HepG2 (cell line): ENCODE measurements at regions not wholly inside any gene's neighbourhood (a gene's known extent, or its start where the extent isn't known, plus 50 kb on each side); places are given as distances from the start of the nearest gene placed in this dataset.

Experiments used
- AKAP8 ChIP-seq: sonication (generic); formaldehyde crosslinking; IDR thresholded peaks from 2 replicates; pipeline ENCODE4 v1.5.1; 2020; ENCODE audit warnings: mild to moderate bottlenecking, missing genetic modification reagents
- AKNA ChIP-seq: sonication (generic); formaldehyde crosslinking; IDR thresholded peaks from 2 replicates; pipeline ENCODE4 v1.4.0; 2020; ENCODE audit warnings: missing genetic modification reagents, borderline replicate concordance
- EP300 ChIP-seq, 3 experiments: sonication (generic) in 1 of 3; formaldehyde crosslinking in 1 of 3; IDR thresholded peaks; 2 replicates each; pipeline versions ENCODE4 v1.5.1 to v1.6.1; 2011 to 2020; ENCODE audit warnings: low read depth in 2 of 3, low read length in 2 of 3, borderline replicate concordance in 1 of 3, improper control_type of control experiment in 1 of 3, mild to moderate bottlenecking in 1 of 3, missing genetic modification reagents in 1 of 3, moderate library complexity in 1 of 3
- HNRNPH1 ChIP-seq: fragments of 200-400 bp; formaldehyde crosslinking; optimal IDR thresholded peaks from 2 replicates; pipeline ENCODE3; 2017; ENCODE audit warnings: mild to moderate bottlenecking, low read depth, low read length
- KAT8 ChIP-seq: IDR thresholded peaks from 2 replicates; pipeline ENCODE4 v1.6.1; 2016; ENCODE audit warnings: missing genetic modification reagents, missing compliant biosample characterization
- SMAD1 ChIP-seq: sonication (generic); formaldehyde crosslinking; IDR thresholded peaks from 2 replicates; pipeline ENCODE4 v1.4.0; 2020; ENCODE audit warnings: missing genetic modification reagents, low read depth, mild to moderate bottlenecking, borderline replicate concordance
- UBTF ChIP-seq: sonication (generic); formaldehyde crosslinking; IDR thresholded peaks from 2 replicates; pipeline ENCODE4 v1.4.0; 2020; ENCODE audit warnings: mild to moderate bottlenecking, missing genetic modification reagents
- YEATS2 ChIP-seq: sonication (generic); formaldehyde crosslinking; IDR thresholded peaks from 2 replicates; pipeline ENCODE4 v1.4.0; 2020; ENCODE audit warnings: missing genetic modification reagents, borderline replicate concordance
- ZBTB2 ChIP-seq: sonication (generic); formaldehyde crosslinking; IDR thresholded peaks from 2 replicates; pipeline ENCODE4 v1.8.0; 2022; ENCODE audit warnings: low read depth, missing genetic modification reagents
- ZNF503 ChIP-seq: sonication (generic); formaldehyde crosslinking; IDR thresholded peaks from 2 replicates; pipeline ENCODE4 v1.4.0; 2020; ENCODE audit warnings: missing genetic modification reagents
- ZNF652 ChIP-seq: IDR thresholded peaks from 2 replicates; pipeline ENCODE4 v1.6.1; 2016; ENCODE audit warnings: low read depth, borderline replicate concordance
- ZNF782 ChIP-seq: sonication (generic); formaldehyde crosslinking; IDR thresholded peaks from 2 replicates; pipeline ENCODE4 v1.4.0; 2020; ENCODE audit warnings: missing genetic modification reagents, mild to moderate bottlenecking, borderline replicate concordance
- ZNF878 ChIP-seq: sonication (generic); formaldehyde crosslinking; IDR thresholded peaks from 2 replicates; pipeline ENCODE4 v1.8.1; 2023; ENCODE audit warnings: mild to moderate bottlenecking, missing genetic modification reagents, moderate library complexity
- ZSCAN5A ChIP-seq: sonication (generic); formaldehyde crosslinking; IDR thresholded peaks from 2 replicates; pipeline ENCODE4 v1.8.0; 2022; ENCODE audit warnings: mild to moderate bottlenecking, missing genetic modification reagents, borderline replicate concordance

GRCh38 chr5:93078082-93079038 lies 502.7 kb downstream of the NR2F1-AS1 start (continued):
- TF ChIP-seq AKNA (CRISPR knock-in tag), result no peak
- no peak for TF ChIP-seq SMAD1 (CRISPR knock-in tag)
- no peak for TF ChIP-seq ZNF782 (CRISPR knock-in tag)
- no peak for TF ChIP-seq UBTF (CRISPR knock-in tag)
- peak; percentile 88 for TF ChIP-seq KAT8
- 0 out of 2 replicates have a peak, but pooled peaks have one; percentile 66 for TF ChIP-seq AKAP8 (CRISPR knock-in tag)
- TF ChIP-seq ZBTB2 (CRISPR knock-in tag), result no peak
- peak; percentile 87; the same call in 1 of the 2 replicates for TF ChIP-seq ZSCAN5A (CRISPR knock-in tag)
- peak; percentile 26; the same call in 1 of the 2 replicates for TF ChIP-seq ZNF878 (CRISPR knock-in tag)
- TF ChIP-seq EP300 (IDR thresholded peaks at IDR 0.05; ENCODE audit: low read depth in 2 of 2, low read length in 2 of 2), result peak; percentile 68 to 85; a peak in 2 of 4 replicates
- peak; percentile 89 for TF ChIP-seq EP300 (CRISPR knock-in tag; IDR thresholded peaks at IDR 0.05; ENCODE audit: borderline replicate concordance)
- no peak for TF ChIP-seq HNRNPH1
- peak; percentile 51; the same call in 1 of the 2 replicates for TF ChIP-seq YEATS2 (CRISPR knock-in tag)
- TF ChIP-seq ZNF652 (CRISPR knock-in tag), result 0 out of 2 replicates have a peak, but pooled peaks have one; percentile 49
- no peak; the same call in 1 of the 2 replicates for TF ChIP-seq ZNF503 (CRISPR knock-in tag)
